ENCODE measurements at regions not wholly inside any gene's neighbourhood (a gene's known extent, or its start where the extent isn't known, plus 50 kb on each side); places are given as distances from the start of the nearest gene placed in this dataset.

GRCh38 chr4:104169437-104169836, 325.3 kb downstream of the CXXC4 start:
- no peak overlapping the region for H3K4me3 Mint-ChIP-seq
- intact Hi-C loops (cut with micrococcal nuclease) = no loop called here
- ChIA-PET POLR2A (no interaction called here), CTCF (no interaction called here)
- H3K9me3 Mint-ChIP-seq = no peaks in the 10 kb centered on the region
- H3K36me3 Mint-ChIP-seq = no peaks in the 10 kb centered on the region
- no peaks in the 10 kb centered on the region for H3K4me1 Mint-ChIP-seq (ENCODE audit: low read depth)
- no peak overlapping the region for H3K27ac Mint-ChIP-seq
- DNase-seq = no peak
- H3K27me3 Mint-ChIP-seq = no peaks in the 10 kb centered on the region

DNA sequence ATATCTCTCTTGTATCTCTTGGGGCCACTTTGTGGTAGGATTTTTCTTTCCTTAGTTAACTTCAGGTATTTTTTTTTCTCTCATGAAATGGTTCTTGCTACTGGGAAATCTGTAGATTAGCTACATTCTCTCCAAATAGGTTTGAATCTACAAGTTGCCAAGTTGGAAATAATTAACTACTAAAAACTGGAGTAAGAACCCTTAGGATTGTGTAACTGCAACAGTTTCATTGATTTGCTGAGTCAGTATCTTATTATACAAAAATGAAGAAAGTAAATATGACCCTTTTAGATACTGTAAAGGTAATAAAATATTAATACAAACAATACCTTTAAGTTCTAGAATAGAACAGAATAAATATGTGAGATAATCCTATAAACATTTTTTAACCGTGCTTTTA, 327.9 kb downstream of the CXXC4 start:
- intact Hi-C loops (cut with micrococcal nuclease) = no loop called here
- POLR2A ChIA-PET = no interaction called here
- Mint-ChIP-seq H3K27me3 (no peaks in the 10 kb centered on the region), H3K36me3 (no peaks in the 10 kb centered on the region), H3K4me1 (ENCODE audit: low read depth) (no peaks in the 10 kb centered on the region), H3K27ac (no peak overlapping the region), H3K9me3 (no peaks in the 10 kb centered on the region), H3K4me3 (no peak overlapping the region)
- DNase-seq = no peak
- CTCF ChIA-PET = no interaction called here

- ChIA-PET POLR2A (no interaction called here), CTCF (no interaction called here)
- no peak for DNase-seq
- Mint-ChIP-seq H3K27me3 (no peaks in the 10 kb centered on the region), H3K4me1 (ENCODE audit: low read depth) (no peaks in the 10 kb centered on the region), H3K4me3 (no peak overlapping the region), H3K27ac (no peak overlapping the region), H3K36me3 (no peaks in the 10 kb centered on the region), H3K9me3 (no peaks in the 10 kb centered on the region)
- intact Hi-C loops (cut with micrococcal nuclease) = no loop called here
Observed at GRCh38 chr4:104163820-104164219, 330.9 kb downstream of the CXXC4 start.

- Mint-ChIP-seq H3K4me3 (no peak overlapping the region), H3K27ac (no peak overlapping the region), H3K9me3 (peaks cover 2% of the 10 kb centered on the region), H3K36me3 (no peaks in the 10 kb centered on the region), H3K4me1 (ENCODE audit: low read depth) (no peaks in the 10 kb centered on the region), H3K27me3 (no peaks in the 10 kb centered on the region)
- POLR2A ChIA-PET = no interaction called here
- no peak for DNase-seq
- intact Hi-C loops (cut with micrococcal nuclease) = no loop called here
- CTCF ChIA-PET = no interaction called here
Observed at GRCh38 chr4:104146048-104146447, 348.6 kb downstream of the CXXC4 start.

DNA sequence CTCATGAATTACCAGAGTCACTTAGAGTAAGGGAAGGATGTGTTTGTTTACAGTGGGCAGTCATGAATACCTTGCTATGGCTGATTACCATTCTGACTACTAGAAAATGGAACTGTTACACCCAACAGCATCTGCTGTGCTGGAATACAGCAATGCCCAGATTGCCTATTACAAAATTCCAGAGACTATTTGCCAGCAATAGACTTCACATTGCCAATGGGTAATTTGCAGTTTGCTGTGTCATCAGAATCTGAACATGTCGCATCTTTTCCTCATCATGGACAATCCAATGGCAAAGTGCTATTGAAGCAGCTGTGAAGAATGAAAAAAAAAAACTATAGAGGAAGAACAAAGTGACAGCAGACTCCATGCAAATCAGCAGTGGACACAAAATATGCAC, 356.6 kb downstream of the CXXC4 start:
- H3K27me3 Mint-ChIP-seq = no peaks in the 10 kb centered on the region
- ChIA-PET CTCF (no interaction called here), POLR2A (no interaction called here)
- H3K27ac Mint-ChIP-seq = no peak overlapping the region
- intact Hi-C loops (cut with micrococcal nuclease) = no loop called here
- no peaks in the 10 kb centered on the region for H3K36me3 Mint-ChIP-seq
- no peak overlapping the region for H3K4me3 Mint-ChIP-seq
- no peaks in the 10 kb centered on the region for H3K4me1 Mint-ChIP-seq (ENCODE audit: low read depth)
- H3K9me3 Mint-ChIP-seq = peaks cover 9% of the 10 kb centered on the region
- no peak for DNase-seq

GRCh38 chr4:104129243-104129642, 365.5 kb downstream of the CXXC4 start:
- no peaks in the 10 kb centered on the region for H3K27me3 Mint-ChIP-seq
- ChIA-PET CTCF (no interaction called here), POLR2A (no interaction called here)
- intact Hi-C loops (cut with micrococcal nuclease) = no loop called here
- H3K36me3 Mint-ChIP-seq = no peaks in the 10 kb centered on the region
- H3K4me1 Mint-ChIP-seq (ENCODE audit: low read depth) = no peaks in the 10 kb centered on the region
- H3K9me3 Mint-ChIP-seq = peaks cover 2% of the 10 kb centered on the region
- H3K27ac Mint-ChIP-seq = no peak overlapping the region
- no peak overlapping the region for H3K4me3 Mint-ChIP-seq
- no peak for DNase-seq

DNA sequence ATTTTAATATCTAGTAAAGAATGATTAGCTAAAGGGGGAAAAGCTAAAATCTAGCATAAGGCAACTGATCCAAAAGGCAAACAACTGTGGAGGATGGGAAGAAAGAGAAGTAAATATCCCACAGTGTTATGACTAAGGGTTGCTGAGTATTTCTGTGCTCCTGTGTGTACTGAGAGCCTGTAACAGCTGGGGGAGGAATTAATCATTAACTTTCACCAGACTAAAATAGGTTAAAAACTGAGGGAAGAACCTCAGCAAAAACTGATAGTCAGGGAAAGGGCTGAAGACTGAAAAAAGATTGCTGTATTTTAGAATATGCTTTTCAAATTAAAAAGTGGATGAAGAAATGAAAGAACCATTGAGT, 365.9 kb downstream of the CXXC4 start:
- Mint-ChIP-seq H3K9me3 (peaks cover 2% of the 10 kb centered on the region), H3K4me1 (ENCODE audit: low read depth) (no peaks in the 10 kb centered on the region), H3K27ac (no peak overlapping the region), H3K36me3 (no peaks in the 10 kb centered on the region), H3K4me3 (no peak overlapping the region), H3K27me3 (no peaks in the 10 kb centered on the region)
- no peak for DNase-seq
- CTCF ChIA-PET = no interaction called here
- intact Hi-C loops (cut with micrococcal nuclease) = no loop called here
- POLR2A ChIA-PET = no interaction called here

- ChIA-PET POLR2A (no interaction called here), CTCF (no interaction called here)
- Mint-ChIP-seq H3K27ac (no peak overlapping the region), H3K4me3 (no peak overlapping the region), H3K9me3 (peaks cover 4% of the 10 kb centered on the region), H3K27me3 (no peaks in the 10 kb centered on the region), H3K4me1 (ENCODE audit: low read depth) (no peaks in the 10 kb centered on the region), H3K36me3 (no peaks in the 10 kb centered on the region)
- no peak for DNase-seq
- intact Hi-C loops (cut with micrococcal nuclease) = no loop called here
Observed at GRCh38 chr4:104128031-104128849, 366.5 kb downstream of the CXXC4 start.

DNA sequence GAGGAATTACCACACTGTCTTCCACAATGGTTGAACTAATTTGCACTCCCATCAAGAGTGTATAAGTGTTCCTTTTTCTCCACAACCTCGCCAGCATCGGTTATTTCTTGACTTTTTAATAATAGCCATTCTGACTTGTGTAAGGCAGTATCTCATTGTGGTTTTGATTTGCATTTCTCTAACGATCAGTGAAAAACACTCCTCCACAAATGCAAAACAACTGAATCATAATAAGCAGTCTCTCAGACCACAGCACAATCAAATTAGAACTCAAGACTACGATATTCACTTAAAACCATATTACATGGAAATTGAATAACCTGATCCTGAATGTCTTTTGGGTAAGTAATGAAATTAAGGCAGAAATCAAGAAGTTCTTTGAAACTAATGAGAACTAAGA, 371.7 kb downstream of the CXXC4 start:
- CTCF ChIA-PET = no interaction called here
- Mint-ChIP-seq H3K4me3 (no peak overlapping the region), H3K27me3 (no peaks in the 10 kb centered on the region)

DNA sequence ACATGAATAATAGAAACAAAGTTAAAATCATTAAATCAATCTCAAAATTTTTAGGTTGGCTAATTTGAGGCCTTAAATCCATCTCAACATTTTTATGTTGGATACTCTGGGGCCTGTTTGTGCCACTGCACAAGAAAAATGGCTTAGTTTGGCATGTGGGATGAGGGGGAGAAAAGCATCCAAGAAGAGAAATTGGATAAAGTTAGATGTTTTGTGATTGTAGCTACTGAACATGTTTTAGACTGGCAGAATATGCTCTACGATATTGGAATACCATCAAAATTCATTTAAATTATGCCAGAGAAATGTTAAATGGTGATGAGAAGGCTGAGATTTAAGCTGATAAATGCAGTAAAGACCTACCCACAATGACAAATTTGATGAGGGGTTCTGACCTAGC, 376.9 kb downstream of the CXXC4 start:
- Mint-ChIP-seq H3K9me3 (peaks cover 13% of the 10 kb centered on the region), H3K36me3 (no peaks in the 10 kb centered on the region), H3K4me3 (no peak overlapping the region), H3K27ac (no peak overlapping the region), H3K27me3 (no peaks in the 10 kb centered on the region), H3K4me1 (ENCODE audit: low read depth) (no peaks in the 10 kb centered on the region)
- ChIA-PET CTCF (no interaction called here), POLR2A (no interaction called here)
- intact Hi-C loops (cut with micrococcal nuclease) = no loop called here
- no peak for DNase-seq

More for the DNA sequence above, 371.7 kb downstream of the CXXC4 start:
- POLR2A ChIA-PET = no interaction called here
- Mint-ChIP-seq H3K9me3 (peaks cover 11% of the 10 kb centered on the region), H3K36me3 (no peaks in the 10 kb centered on the region), H3K4me1 (ENCODE audit: low read depth) (no peaks in the 10 kb centered on the region), H3K27ac (no peak overlapping the region)
- intact Hi-C loops (cut with micrococcal nuclease) = no loop called here
- DNase-seq = no peak

DNA sequence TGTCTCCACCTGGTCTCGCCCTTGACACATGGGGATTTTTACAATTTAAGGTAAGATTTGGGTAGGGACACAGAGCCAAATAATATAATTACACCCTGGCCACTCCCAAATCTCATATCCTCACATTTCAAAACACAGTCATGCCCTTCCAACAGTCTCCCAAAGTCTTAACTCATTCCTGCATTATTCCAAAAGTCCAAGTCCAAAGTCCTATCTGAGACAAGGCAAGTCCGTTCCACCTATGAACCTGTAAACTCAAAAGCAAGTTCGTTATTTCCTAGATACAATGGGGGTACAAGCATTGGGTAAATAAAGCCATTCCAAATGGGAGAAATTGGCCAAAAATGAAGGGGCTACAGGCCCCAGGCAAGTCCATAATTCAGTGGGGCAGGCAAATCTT, 380.8 kb downstream of the CXXC4 start:
- ChIA-PET POLR2A (no interaction called here), CTCF (no interaction called here)
- Mint-ChIP-seq H3K9me3 (peaks cover 10% of the 10 kb centered on the region), H3K36me3 (no peaks in the 10 kb centered on the region), H3K27ac (no peak overlapping the region), H3K4me3 (no peak overlapping the region), H3K27me3 (no peaks in the 10 kb centered on the region), H3K4me1 (ENCODE audit: low read depth) (no peaks in the 10 kb centered on the region)
- no peak for DNase-seq
- intact Hi-C loops (cut with micrococcal nuclease) = no loop called here

- Mint-ChIP-seq H3K9me3 (peaks cover 43% of the 10 kb centered on the region), H3K4me3 (no peak overlapping the region), H3K36me3 (no peaks in the 10 kb centered on the region), H3K27ac (no peak overlapping the region), H3K27me3 (no peaks in the 10 kb centered on the region), H3K4me1 (ENCODE audit: low read depth) (no peaks in the 10 kb centered on the region)
- ChIA-PET CTCF (no interaction called here), POLR2A (no interaction called here)
- no peak for DNase-seq
- intact Hi-C loops (cut with micrococcal nuclease) = no loop called here
Observed at GRCh38 chr4:104099141-104099540, 379.4 kb upstream of the TACR3 start.

DNA sequence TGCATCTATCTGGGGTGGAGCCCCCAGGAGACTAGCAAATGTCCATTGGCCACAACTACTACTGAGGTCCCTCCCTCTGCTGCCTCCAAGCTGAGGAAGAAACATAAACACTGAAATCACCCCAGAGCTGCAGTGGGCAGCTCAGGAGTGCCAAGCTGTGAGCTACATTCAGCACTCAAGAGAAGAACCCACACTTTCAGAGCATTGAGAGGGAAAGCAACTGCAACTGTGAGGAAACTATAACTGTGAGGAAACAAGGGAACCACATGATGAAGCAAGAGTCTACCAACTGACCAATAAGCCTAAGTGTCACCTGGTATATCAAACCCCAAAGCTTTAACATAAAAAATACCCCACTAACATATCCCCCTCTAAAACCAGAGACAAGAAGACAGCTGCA, 373.5 kb upstream of the TACR3 start:
- Mint-ChIP-seq H3K36me3 (no peaks in the 10 kb centered on the region), H3K4me1 (ENCODE audit: low read depth) (no peaks in the 10 kb centered on the region), H3K9me3 (peaks cover 35% of the 10 kb centered on the region), H3K27me3 (no peaks in the 10 kb centered on the region), H3K4me3 (no peak overlapping the region), H3K27ac (no peak overlapping the region)
- no peak for DNase-seq
- POLR2A ChIA-PET = no interaction called here
- CTCF ChIA-PET = no interaction called here
- intact Hi-C loops (cut with micrococcal nuclease) = no loop called here

DNA sequence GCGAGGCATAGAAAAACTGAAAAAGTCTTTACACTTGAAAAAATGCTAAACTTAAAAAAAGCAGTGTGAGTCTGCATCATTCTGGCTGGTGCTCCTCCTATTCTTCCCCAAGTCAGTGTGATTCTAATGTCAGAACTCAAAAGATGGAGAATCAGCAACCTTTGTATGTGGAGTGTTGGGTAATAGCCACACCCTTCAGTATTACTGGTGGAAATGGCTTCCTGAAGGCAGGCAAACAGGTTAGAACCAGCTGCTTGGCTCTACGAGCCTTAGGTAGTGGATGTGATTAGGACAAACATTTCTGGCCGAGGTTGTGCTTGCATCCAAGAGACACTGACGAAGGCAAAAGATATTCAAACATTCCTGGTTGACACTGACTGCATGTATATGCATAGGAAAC, 353.4 kb upstream of the TACR3 start:
- no peaks in the 10 kb centered on the region for H3K27me3 Mint-ChIP-seq
- no peak overlapping the region for H3K27ac Mint-ChIP-seq
- ChIA-PET POLR2A (no interaction called here), CTCF (no interaction called here)
- no peaks in the 10 kb centered on the region for H3K36me3 Mint-ChIP-seq
- no peaks in the 10 kb centered on the region for H3K4me1 Mint-ChIP-seq (ENCODE audit: low read depth)
- no peak for DNase-seq
- peaks cover 4% of the 10 kb centered on the region for H3K9me3 Mint-ChIP-seq
- no peak overlapping the region for H3K4me3 Mint-ChIP-seq
- intact Hi-C loops (cut with micrococcal nuclease) = no loop called here
